ENCODE measurements at regions not wholly inside any gene's neighbourhood (a gene's known extent, or its start where the extent isn't known, plus 50 kb on each side); places are given as distances from the start of the nearest gene placed in this dataset.

GRCh38 chr2:42903821-42904575 lies 111.6 kb upstream of the HAAO start:
- Mint-ChIP-seq H3K4me3 (ENCODE audit: unreplicated experiment) (no peak overlapping the region), H3K27me3 (ENCODE audit: low read depth) (no peaks in the 10 kb centered on the region), H3K27ac (ENCODE audit: unreplicated experiment) (no peak overlapping the region), H3K4me1 (ENCODE audit: low read depth) (peaks cover 56% of the 10 kb centered on the region), H3K36me3 (ENCODE audit: low read depth) (no peaks in the 10 kb centered on the region), H3K9me3 (ENCODE audit: low read depth) (no peaks in the 10 kb centered on the region)
- no peak for DNase-seq (ENCODE audit: low spot score)
- TF ChIP-seq CTCF (IDR thresholded peaks at IDR 0.05), result no peak

GRCh38 chr2:42902939-42903709 lies 110.7 kb upstream of the HAAO start:
- H3K27me3 Mint-ChIP-seq (ENCODE audit: low read depth), result no peaks in the 10 kb centered on the region
- no peaks in the 10 kb centered on the region for H3K9me3 Mint-ChIP-seq (ENCODE audit: low read depth)
- H3K36me3 Mint-ChIP-seq (ENCODE audit: low read depth), result no peaks in the 10 kb centered on the region
- H3K27ac Mint-ChIP-seq (ENCODE audit: unreplicated experiment), result no peak overlapping the region
- no peak for DNase-seq (ENCODE audit: low spot score)
- no peak for TF ChIP-seq CTCF (IDR thresholded peaks at IDR 0.05)
- H3K4me1 Mint-ChIP-seq (ENCODE audit: low read depth), result peaks cover 48% of the 10 kb centered on the region
- no peak overlapping the region for H3K4me3 Mint-ChIP-seq (ENCODE audit: unreplicated experiment)

GRCh38 chr2:42901076-42901640 lies 108.8 kb upstream of the HAAO start:
- Mint-ChIP-seq H3K4me1 (ENCODE audit: low read depth) (peaks cover 36% of the 10 kb centered on the region), H3K4me3 (ENCODE audit: unreplicated experiment) (no peak overlapping the region), H3K27me3 (ENCODE audit: low read depth) (no peaks in the 10 kb centered on the region), H3K9me3 (ENCODE audit: low read depth) (no peaks in the 10 kb centered on the region), H3K27ac (ENCODE audit: unreplicated experiment) (peak overlapping the region; percentile 71), H3K36me3 (ENCODE audit: low read depth) (no peaks in the 10 kb centered on the region)
- DNase-seq (ENCODE audit: low spot score), result no peak
- TF ChIP-seq CTCF (IDR thresholded peaks at IDR 0.05), result no peak

- no peaks in the 10 kb centered on the region for H3K36me3 Mint-ChIP-seq (ENCODE audit: low read depth)
- H3K4me3 Mint-ChIP-seq (ENCODE audit: unreplicated experiment), result no peak overlapping the region
- no peak overlapping the region for H3K27ac Mint-ChIP-seq (ENCODE audit: unreplicated experiment)
- H3K27me3 Mint-ChIP-seq (ENCODE audit: low read depth), result no peaks in the 10 kb centered on the region
- DNase-seq (ENCODE audit: low spot score), result no peak
- TF ChIP-seq CTCF (IDR thresholded peaks at IDR 0.05), result no peak
- H3K9me3 Mint-ChIP-seq (ENCODE audit: low read depth), result no peaks in the 10 kb centered on the region
- H3K4me1 Mint-ChIP-seq (ENCODE audit: low read depth), result peaks cover 28% of the 10 kb centered on the region
These were observed 108.0 kb upstream of the HAAO start for GRCh38 chr2:42900289-42900891.

- DNase-seq (ENCODE audit: low spot score), result no peak
- Mint-ChIP-seq H3K36me3 (ENCODE audit: low read depth) (no peaks in the 10 kb centered on the region), H3K27me3 (ENCODE audit: low read depth) (no peaks in the 10 kb centered on the region), H3K27ac (ENCODE audit: unreplicated experiment) (no peak overlapping the region), H3K4me3 (ENCODE audit: unreplicated experiment) (no peak overlapping the region), H3K9me3 (ENCODE audit: low read depth) (no peaks in the 10 kb centered on the region), H3K4me1 (ENCODE audit: low read depth) (peaks cover 16% of the 10 kb centered on the region)
- TF ChIP-seq CTCF (IDR thresholded peaks at IDR 0.05), result no peak
These were observed 105.0 kb upstream of the HAAO start for GRCh38 chr2:42897358-42897757.
